ENCODE measurements at regions not wholly inside any gene's neighbourhood (a gene's known extent, or its start where the extent isn't known, plus 50 kb on each side); places are given as distances from the start of the nearest gene placed in this dataset.

- no peaks in the 10 kb centered on the region for H3K4me1 ChIP-seq (ENCODE audit: control insufficient read depth in 3 of 3, insufficient read depth in 2 of 3, low read depth in 1 of 3, low read length in 2 of 3)
- DNase-seq (peak in 1 of 2 donors; percentile 48), FAIRE-seq (no peak)
- 15 to 76% (median 39%) methylated on average over 6 to 7 of the region's 7 CpGs for WGBS, 3 donors
- no peak overlapping the region for H3K4me3 ChIP-seq (ENCODE audit: low read depth in 1 of 3, low read length in 3 of 3)
- H3K36me3 ChIP-seq (ENCODE audit: control insufficient read depth in 3 of 3, insufficient read depth in 2 of 3, low read depth in 1 of 3, low read length in 3 of 3): no peaks in the 10 kb centered on the region
- H3K9me3 ChIP-seq (ENCODE audit: control insufficient read depth in 2 of 2, insufficient read depth in 1 of 2, low read depth in 1 of 2, low read length in 1 of 2): no peaks in the 10 kb centered on the region
- no peaks in the 10 kb centered on the region for H3K27me3 ChIP-seq (ENCODE audit: control insufficient read depth in 3 of 3, insufficient read depth in 3 of 3, low read length in 3 of 3)
- no peak overlapping the region for H3K27ac ChIP-seq (ENCODE audit: low read depth in 1 of 3, low read length in 2 of 3)
These were observed 101.6 kb upstream of the CD93 start for GRCh38 chr20:23187751-23188150.

- no peaks in the 10 kb centered on the region for H3K9me3 ChIP-seq (ENCODE audit: control insufficient read depth in 2 of 2, insufficient read depth in 1 of 2, low read depth in 1 of 2, low read length in 1 of 2)
- H3K4me3 ChIP-seq (ENCODE audit: low read depth in 1 of 3, low read length in 3 of 3): no peak overlapping the region
- FAIRE-seq (no peak), DNase-seq (no peak)
- no peaks in the 10 kb centered on the region for H3K27me3 ChIP-seq (ENCODE audit: control insufficient read depth in 3 of 3, insufficient read depth in 3 of 3, low read length in 3 of 3)
- no peaks in the 10 kb centered on the region for H3K4me1 ChIP-seq (ENCODE audit: control insufficient read depth in 3 of 3, insufficient read depth in 2 of 3, low read depth in 1 of 3, low read length in 2 of 3)
- 72 to 84% (median 72%) methylated on average over 5 of the region's 5 CpGs for WGBS, 3 donors
- no peak overlapping the region for H3K27ac ChIP-seq (ENCODE audit: low read depth in 1 of 3, low read length in 2 of 3)
- no peaks in the 10 kb centered on the region for H3K36me3 ChIP-seq (ENCODE audit: control insufficient read depth in 3 of 3, insufficient read depth in 2 of 3, low read depth in 1 of 3, low read length in 3 of 3)
These were observed 100.7 kb upstream of the CD93 start for GRCh38 chr20:23186808-23187207.

- no peak for FAIRE-seq
- no peak overlapping the region for H3K4me3 ChIP-seq (ENCODE audit: low read depth in 1 of 3, low read length in 3 of 3)
- 62 to 67% (median 63%) methylated on average over 9 of the region's 9 CpGs for WGBS, 3 donors
- H3K9me3 ChIP-seq (ENCODE audit: control insufficient read depth in 2 of 2, insufficient read depth in 1 of 2, low read depth in 1 of 2, low read length in 1 of 2): peaks cover 0 to 5% of the 10 kb centered on the region in 2 donors
- DNase-seq: no peak
- no peaks in the 10 kb centered on the region for H3K36me3 ChIP-seq (ENCODE audit: control insufficient read depth in 3 of 3, insufficient read depth in 2 of 3, low read depth in 1 of 3, low read length in 3 of 3)
- peak overlapping the region in 2 of 3 donors; percentile 24 to 78 for H3K27ac ChIP-seq (ENCODE audit: low read depth in 1 of 3, low read length in 2 of 3)
- H3K27me3 ChIP-seq (ENCODE audit: control insufficient read depth in 3 of 3, insufficient read depth in 3 of 3, low read length in 3 of 3): peaks cover 0 to 3% (median 0%) of the 10 kb centered on the region in 3 donors
- no peaks in the 10 kb centered on the region for H3K4me1 ChIP-seq (ENCODE audit: control insufficient read depth in 3 of 3, insufficient read depth in 2 of 3, low read depth in 1 of 3, low read length in 2 of 3)
These were observed 94.4 kb upstream of the CD93 start for GRCh38 chr20:23180451-23180921.

GRCh38 chr20:23179766-23180403, 93.8 kb upstream of the CD93 start:
- no peak for FAIRE-seq
- H3K4me3 ChIP-seq (ENCODE audit: low read depth in 1 of 3, low read length in 3 of 3): no peak overlapping the region
- 81 to 94% (median 87%) methylated on average over 1 of the region's 1 CpG for WGBS, 3 donors

GRCh38 chr20:23178806-23179205, 92.7 kb upstream of the CD93 start:
- DNase-seq: no peak
- H3K36me3 ChIP-seq (ENCODE audit: control insufficient read depth in 3 of 3, insufficient read depth in 2 of 3, low read depth in 1 of 3, low read length in 3 of 3): no peaks in the 10 kb centered on the region
- no peaks in the 10 kb centered on the region for H3K4me1 ChIP-seq (ENCODE audit: control insufficient read depth in 3 of 3, insufficient read depth in 2 of 3, low read depth in 1 of 3, low read length in 2 of 3)
- peaks cover 0 to 3% (median 0%) of the 10 kb centered on the region in 3 donors for H3K27me3 ChIP-seq (ENCODE audit: control insufficient read depth in 3 of 3, insufficient read depth in 3 of 3, low read length in 3 of 3)
- 10 to 18% (median 14%) methylated on average over 3 of the region's 3 CpGs for WGBS, 3 donors
- FAIRE-seq: no peak
- H3K9me3 ChIP-seq (ENCODE audit: control insufficient read depth in 2 of 2, insufficient read depth in 1 of 2, low read depth in 1 of 2, low read length in 1 of 2): peaks cover 0 to 5% of the 10 kb centered on the region in 2 donors
- H3K27ac ChIP-seq (ENCODE audit: low read depth in 1 of 3, low read length in 2 of 3): no peak overlapping the region
- no peak overlapping the region for H3K4me3 ChIP-seq (ENCODE audit: low read depth in 1 of 3, low read length in 3 of 3)

More at GRCh38 chr20:23179766-23180403, 93.8 kb upstream of the CD93 start:
- H3K27ac ChIP-seq (ENCODE audit: low read depth in 1 of 3, low read length in 2 of 3): peak overlapping the region in 1 of 3 donors; percentile 78
- no peak for DNase-seq
- H3K27me3 ChIP-seq (ENCODE audit: control insufficient read depth in 3 of 3, insufficient read depth in 3 of 3, low read length in 3 of 3): peaks cover 0 to 3% (median 0%) of the 10 kb centered on the region in 3 donors
- H3K4me1 ChIP-seq (ENCODE audit: control insufficient read depth in 3 of 3, insufficient read depth in 2 of 3, low read depth in 1 of 3, low read length in 2 of 3): no peaks in the 10 kb centered on the region
- no peaks in the 10 kb centered on the region for H3K36me3 ChIP-seq (ENCODE audit: control insufficient read depth in 3 of 3, insufficient read depth in 2 of 3, low read depth in 1 of 3, low read length in 3 of 3)
- H3K9me3 ChIP-seq (ENCODE audit: control insufficient read depth in 2 of 2, insufficient read depth in 1 of 2, low read depth in 1 of 2, low read length in 1 of 2): peaks cover 0 to 5% of the 10 kb centered on the region in 2 donors

- H3K27ac ChIP-seq (ENCODE audit: low read depth in 1 of 3, low read length in 2 of 3): no peak overlapping the region
- no peaks in the 10 kb centered on the region for H3K4me1 ChIP-seq (ENCODE audit: control insufficient read depth in 3 of 3, insufficient read depth in 2 of 3, low read depth in 1 of 3, low read length in 2 of 3)
- DNase-seq (no peak), FAIRE-seq (no peak)
- WGBS, 3 donors: 94 to 99% (median 95%) methylated on average over 3 of the region's 3 CpGs
- no peaks in the 10 kb centered on the region for H3K36me3 ChIP-seq (ENCODE audit: control insufficient read depth in 3 of 3, insufficient read depth in 2 of 3, low read depth in 1 of 3, low read length in 3 of 3)
- H3K9me3 ChIP-seq (ENCODE audit: control insufficient read depth in 2 of 2, insufficient read depth in 1 of 2, low read depth in 1 of 2, low read length in 1 of 2): peaks cover 0 to 5% of the 10 kb centered on the region in 2 donors
- no peak overlapping the region for H3K4me3 ChIP-seq (ENCODE audit: low read depth in 1 of 3, low read length in 3 of 3)
- peaks cover 0 to 3% (median 0%) of the 10 kb centered on the region in 3 donors for H3K27me3 ChIP-seq (ENCODE audit: control insufficient read depth in 3 of 3, insufficient read depth in 3 of 3, low read length in 3 of 3)
These were observed 88.7 kb upstream of the CD93 start for GRCh38 chr20:23174821-23175220.

GRCh38 chr20:23167431-23167830, 81.3 kb upstream of the CD93 start:
- FAIRE-seq: no peak
- WGBS, 3 donors: 81 to 89% (median 87%) methylated on average over 4 of the region's 4 CpGs
- no peak overlapping the region for H3K27ac ChIP-seq (ENCODE audit: low read depth in 1 of 3, low read length in 2 of 3)
- no peaks in the 10 kb centered on the region for H3K27me3 ChIP-seq (ENCODE audit: control insufficient read depth in 3 of 3, insufficient read depth in 3 of 3, low read length in 3 of 3)
- peaks cover 0 to 3% of the 10 kb centered on the region in 2 donors for H3K9me3 ChIP-seq (ENCODE audit: control insufficient read depth in 2 of 2, insufficient read depth in 1 of 2, low read depth in 1 of 2, low read length in 1 of 2)
- peaks cover 0 to 30% (median 20%) of the 10 kb centered on the region in 3 donors for H3K4me1 ChIP-seq (ENCODE audit: control insufficient read depth in 3 of 3, insufficient read depth in 2 of 3, low read depth in 1 of 3, low read length in 2 of 3)
- H3K4me3 ChIP-seq (ENCODE audit: low read depth in 1 of 3, low read length in 3 of 3): no peak overlapping the region
- DNase-seq: no peak
- H3K36me3 ChIP-seq (ENCODE audit: control insufficient read depth in 3 of 3, insufficient read depth in 2 of 3, low read depth in 1 of 3, low read length in 3 of 3): no peaks in the 10 kb centered on the region

- Histone ChIP-seq H3K4me3 (ENCODE audit: low read depth in 1 of 3, low read length in 3 of 3) (no peak overlapping the region), H3K4me1 (ENCODE audit: control insufficient read depth in 3 of 3, insufficient read depth in 2 of 3, low read depth in 1 of 3, low read length in 2 of 3) (peaks cover 0 to 30% (median 26%) of the 10 kb centered on the region in 3 donors), H3K36me3 (ENCODE audit: control insufficient read depth in 3 of 3, insufficient read depth in 2 of 3, low read depth in 1 of 3, low read length in 3 of 3) (no peaks in the 10 kb centered on the region), H3K9me3 (ENCODE audit: control insufficient read depth in 2 of 2, insufficient read depth in 1 of 2, low read depth in 1 of 2, low read length in 1 of 2) (peaks cover 0 to 7% of the 10 kb centered on the region in 2 donors), H3K27me3 (ENCODE audit: control insufficient read depth in 3 of 3, insufficient read depth in 3 of 3, low read length in 3 of 3) (no peaks in the 10 kb centered on the region), H3K27ac (ENCODE audit: low read depth in 1 of 3, low read length in 2 of 3) (no peak overlapping the region)
- 65 to 80% (median 68%) methylated on average over 7 of the region's 7 CpGs for WGBS, 3 donors
- DNase-seq (no peak), FAIRE-seq (no peak)
These were observed 80.4 kb upstream of the CD93 start for GRCh38 chr20:23166563-23166962.

- H3K9me3 ChIP-seq (ENCODE audit: control insufficient read depth in 2 of 2, insufficient read depth in 1 of 2, low read depth in 1 of 2, low read length in 1 of 2): peaks cover 0 to 7% of the 10 kb centered on the region in 2 donors
- no peaks in the 10 kb centered on the region for H3K36me3 ChIP-seq (ENCODE audit: control insufficient read depth in 3 of 3, insufficient read depth in 2 of 3, low read depth in 1 of 3, low read length in 3 of 3)
- no peak overlapping the region for H3K4me3 ChIP-seq (ENCODE audit: low read depth in 1 of 3, low read length in 3 of 3)
- 82 to 88% (median 88%) methylated on average over 7 of the region's 7 CpGs for WGBS, 3 donors
- FAIRE-seq: no peak
- peaks cover 0 to 30% (median 27%) of the 10 kb centered on the region in 3 donors for H3K4me1 ChIP-seq (ENCODE audit: control insufficient read depth in 3 of 3, insufficient read depth in 2 of 3, low read depth in 1 of 3, low read length in 2 of 3)
- no peaks in the 10 kb centered on the region for H3K27me3 ChIP-seq (ENCODE audit: control insufficient read depth in 3 of 3, insufficient read depth in 3 of 3, low read length in 3 of 3)
- H3K27ac ChIP-seq (ENCODE audit: low read depth in 1 of 3, low read length in 2 of 3): no peak overlapping the region
- no peak for DNase-seq
These were observed 79.8 kb upstream of the CD93 start for GRCh38 chr20:23165964-23166363.
